Neuron (in vitro differentiated cells): ENCODE measurements at regions not wholly inside any gene's neighbourhood (a gene's known extent, or its start where the extent isn't known, plus 50 kb on each side); places are given as distances from the start of the nearest gene placed in this dataset.

ENCODE experiments used
- H2AFZ ChIP-seq: one replicate; pipeline ENCODE4 v1.6.1; 2013; ENCODE audit warnings: low read depth, mild to moderate bottlenecking, inconsistent platforms, low read length, moderate library complexity
- H3K27me3 ChIP-seq: one replicate; pipeline ENCODE4 v1.6.1; 2013; ENCODE audit warnings: low read length; ENCODE audit not compliant: insufficient read depth
- H3K36me3 ChIP-seq: one replicate; pipeline ENCODE4 v1.6.1; 2013; ENCODE audit warnings: low read length; ENCODE audit not compliant: insufficient read depth
- H3K4me1 ChIP-seq: one replicate; pipeline ENCODE4 v1.6.1; 2013; ENCODE audit warnings: low read length; ENCODE audit not compliant: insufficient read depth
- H3K4me3 ChIP-seq: 2 replicates; pipeline ENCODE4 v1.5.1; 2013; ENCODE audit warnings: mild to moderate bottlenecking, low read length, moderate library complexity
- H3K9me3 ChIP-seq: one replicate; pipeline ENCODE4 v1.6.1; 2013; ENCODE audit warnings: low read length

GRCh38 chr12:107622001-107622400 is 63.6 kb upstream of the PWP1 start:
- Histone ChIP-seq H3K4me3 (no peak overlapping the region), H3K27me3 (no peaks in the 10 kb centered on the region), H2AFZ (no peak overlapping the region), H3K36me3 (peaks cover 34% of the 10 kb centered on the region), H3K4me1 (no peaks in the 10 kb centered on the region), H3K9me3 (peaks cover 4% of the 10 kb centered on the region)

- Histone ChIP-seq H3K27me3 (no peaks in the 10 kb centered on the region), H2AFZ (no peak overlapping the region), H3K4me3 (no peak overlapping the region), H3K36me3 (peaks cover 19% of the 10 kb centered on the region), H3K4me1 (no peaks in the 10 kb centered on the region), H3K9me3 (peaks cover 4% of the 10 kb centered on the region)
Measured at GRCh38 chr12:107624493-107624892, 61.1 kb upstream of the PWP1 start.

- Histone ChIP-seq H3K9me3 (peaks cover 3% of the 10 kb centered on the region), H3K4me3 (no peak overlapping the region), H3K36me3 (peaks cover 6% of the 10 kb centered on the region), H3K27me3 (no peaks in the 10 kb centered on the region), H3K4me1 (peaks cover 3% of the 10 kb centered on the region), H2AFZ (no peak overlapping the region)
Measured at GRCh38 chr12:107631715-107632114, 53.9 kb upstream of the PWP1 start.

GRCh38 chr12:107632246-107632645 is 53.4 kb upstream of the PWP1 start:
- H3K36me3 ChIP-seq = peaks cover 6% of the 10 kb centered on the region
- H2AFZ ChIP-seq = no peak overlapping the region
- H3K4me3 ChIP-seq = no peak overlapping the region
- H3K27me3 ChIP-seq = no peaks in the 10 kb centered on the region
- peaks cover 3% of the 10 kb centered on the region for H3K4me1 ChIP-seq
- H3K9me3 ChIP-seq = peaks cover 3% of the 10 kb centered on the region

- Histone ChIP-seq H3K4me1 (peaks cover 3% of the 10 kb centered on the region), H3K27me3 (no peaks in the 10 kb centered on the region), H3K4me3 (no peak overlapping the region), H3K36me3 (peaks cover 9% of the 10 kb centered on the region), H2AFZ (no peak overlapping the region), H3K9me3 (peaks cover 3% of the 10 kb centered on the region)
Measured at GRCh38 chr12:107634530-107634929, 51.1 kb upstream of the PWP1 start.

GRCh38 chr12:107635139-107635538 is 50.5 kb upstream of the PWP1 start:
- Histone ChIP-seq H2AFZ (no peak overlapping the region), H3K27me3 (no peaks in the 10 kb centered on the region), H3K4me1 (peaks cover 3% of the 10 kb centered on the region), H3K9me3 (peaks cover 3% of the 10 kb centered on the region), H3K4me3 (no peak overlapping the region), H3K36me3 (peaks cover 9% of the 10 kb centered on the region)
